ENCODE measurements at regions not wholly inside any gene's neighbourhood (a gene's known extent, or its start where the extent isn't known, plus 50 kb on each side); places are given as distances from the start of the nearest gene placed in this dataset.

DNA sequence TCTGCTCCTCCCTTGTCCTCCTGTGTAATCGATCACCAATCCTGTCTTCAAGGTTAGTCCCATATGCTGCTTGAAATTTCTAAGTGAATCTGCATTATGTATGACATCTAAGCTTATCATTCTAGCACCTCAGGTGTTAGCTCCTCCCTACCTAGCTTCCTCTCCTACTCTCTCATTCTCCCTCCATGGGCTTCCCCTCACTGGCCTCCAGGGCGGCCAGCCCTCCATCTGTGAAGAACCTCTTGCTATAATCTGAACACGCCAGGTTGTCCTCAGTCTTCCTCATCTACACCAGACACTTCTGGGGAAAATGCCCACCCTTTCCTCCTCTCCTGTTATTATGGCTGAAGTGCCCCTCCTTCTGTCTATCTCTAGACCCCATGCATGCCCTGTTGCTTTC lies 599.3 kb upstream of the KLF4 start:
- TF ChIP-seq, protein P1, sequence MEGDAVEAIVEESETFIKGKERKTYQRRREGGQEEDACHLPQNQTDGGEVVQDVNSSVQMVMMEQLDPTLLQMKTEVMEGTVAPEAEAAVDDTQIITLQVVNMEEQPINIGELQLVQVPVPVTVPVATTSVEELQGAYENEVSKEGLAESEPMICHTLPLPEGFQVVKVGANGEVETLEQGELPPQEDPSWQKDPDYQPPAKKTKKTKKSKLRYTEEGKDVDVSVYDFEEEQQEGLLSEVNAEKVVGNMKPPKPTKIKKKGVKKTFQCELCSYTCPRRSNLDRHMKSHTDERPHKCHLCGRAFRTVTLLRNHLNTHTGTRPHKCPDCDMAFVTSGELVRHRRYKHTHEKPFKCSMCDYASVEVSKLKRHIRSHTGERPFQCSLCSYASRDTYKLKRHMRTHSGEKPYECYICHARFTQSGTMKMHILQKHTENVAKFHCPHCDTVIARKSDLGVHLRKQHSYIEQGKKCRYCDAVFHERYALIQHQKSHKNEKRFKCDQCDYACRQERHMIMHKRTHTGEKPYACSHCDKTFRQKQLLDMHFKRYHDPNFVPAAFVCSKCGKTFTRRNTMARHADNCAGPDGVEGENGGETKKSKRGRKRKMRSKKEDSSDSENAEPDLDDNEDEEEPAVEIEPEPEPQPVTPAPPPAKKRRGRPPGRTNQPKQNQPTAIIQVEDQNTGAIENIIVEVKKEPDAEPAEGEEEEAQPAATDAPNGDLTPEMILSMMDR (IDR thresholded peaks at IDR 0.05) = no peak
- no peak for TF ChIP-seq EZH2 (IDR thresholded peaks at IDR 0.05; ENCODE audit: borderline replicate concordance, insufficient read depth, low read depth, low read length, poor library complexity, severe bottlenecking)

Data from B cell (primary cell).